H1 (cell line): ENCODE measurements at regions not wholly inside any gene's neighbourhood (a gene's known extent, or its start where the extent isn't known, plus 50 kb on each side); places are given as distances from the start of the nearest gene placed in this dataset.

ENCODE experiments used
- CTCF ChIA-PET: fragments of 300-600 bp; sonication (Branson Sonifier 250); formaldehyde crosslinking; loops from one replicate; lab custom pipeline; 2021; ENCODE audit not compliant: partially characterized antibody; lab: Charles Lee
- POLR2A ChIA-PET: fragments of 300-600 bp; sonication (Branson Sonifier 250); formaldehyde crosslinking; loops from one replicate; lab custom pipeline; 2021; ENCODE audit warnings: inconsistent platforms; ENCODE audit not compliant: partially characterized antibody; lab: Charles Lee
- DNase-seq, 2 experiments: peaks; one replicate each; pipeline versions ENCODE4 v3.0.0 to v3.0.0-alpha.2; 2010 to 2022; ENCODE audit warnings: low spot score in 2 of 2, low read depth in 1 of 2, mixed read lengths in 1 of 2
- FAIRE-seq: peaks from 2 replicates; lab custom pipeline; 2011; peaks lifted over from hg19 to GRCh38; lab: Jason Lieb, UNC
- H2AFZ ChIP-seq: 2 replicates; pipeline ENCODE4 v1.8.1; 2012; ENCODE audit warnings: low read length, inconsistent platforms
- H2AK5ac ChIP-seq: 2 replicates; pipeline ENCODE4 v1.6.1; 2013; ENCODE audit warnings: low read depth, low read length
- H2BK120ac ChIP-seq: replicated peaks from 2 replicates; pipeline ENCODE3; 2013; ENCODE audit warnings: low read depth, low read length, inconsistent platforms
- H2BK12ac ChIP-seq: 2 replicates; pipeline ENCODE4 v1.6.1; 2013; ENCODE audit warnings: low read depth, low read length
- H2BK15ac ChIP-seq: 2 replicates; pipeline ENCODE4 v1.6.1; 2013; ENCODE audit warnings: low read length
- H2BK20ac ChIP-seq: 2 replicates; pipeline ENCODE4 v1.6.1; 2013; ENCODE audit warnings: low read length
- H2BK5ac ChIP-seq: 2 replicates; pipeline ENCODE4 v1.6.1; 2013; ENCODE audit warnings: low read depth, low read length
- H3K14ac ChIP-seq: 2 replicates; pipeline ENCODE4 v1.6.1; 2013; ENCODE audit warnings: inconsistent platforms; ENCODE audit not compliant: insufficient read length
- H3K18ac ChIP-seq: 2 replicates; pipeline ENCODE4 v1.6.1; 2013; ENCODE audit warnings: low read length; ENCODE audit errors: extremely low read depth
- H3K23ac ChIP-seq: 2 replicates; pipeline ENCODE4 v1.6.1; 2013; ENCODE audit warnings: inconsistent platforms; ENCODE audit not compliant: insufficient read length
- H3K23me2 ChIP-seq: 2 replicates; pipeline ENCODE4 v1.6.1; 2013; ENCODE audit warnings: low read depth, low read length
- H3K27ac ChIP-seq: 2 replicates; pipeline ENCODE4 v1.6.1; 2011; ENCODE audit warnings: low read depth, low read length, inconsistent platforms
- H3K27me3 ChIP-seq, 4 experiments: replicated peaks in 1 of 4; 1 replicate in 1 of 4; 2 replicates in 3 of 4; pipeline versions ENCODE4 v1.6.1 to v1.8.1; 2011 to 2013; ENCODE audit warnings: low read length in 3 of 4, mild to moderate bottlenecking in 3 of 4, inconsistent platforms in 2 of 4, mixed read lengths in 2 of 4, moderate library complexity in 1 of 4; ENCODE audit not compliant: control insufficient read depth in 3 of 4, insufficient read depth in 3 of 4; ENCODE audit errors: extremely low read depth in 1 of 4
- H3K36me3 ChIP-seq, 4 experiments: 2 replicates each; pipeline versions ENCODE4 v1.6.1 to v1.8.1; 2011 to 2013; ENCODE audit warnings: mild to moderate bottlenecking in 4 of 4, low read length in 3 of 4, moderate library complexity in 2 of 4, control low read depth in 1 of 4, inconsistent platforms in 1 of 4; ENCODE audit not compliant: insufficient read depth in 4 of 4, control insufficient read depth in 2 of 4
- H3K4ac ChIP-seq: replicated peaks from 2 replicates; pipeline ENCODE3; 2013; ENCODE audit warnings: low read length, low read depth, mixed read lengths, inconsistent platforms; ENCODE audit not compliant: insufficient read length
- H3K4me1 ChIP-seq, 4 experiments: replicated peaks in 1 of 4; 1 replicate in 1 of 4; 2 replicates in 3 of 4; pipeline versions ENCODE4 v1.6.1 to v1.8.1; 2011 to 2013; ENCODE audit warnings: low read length in 3 of 4, inconsistent platforms in 2 of 4, mixed read lengths in 1 of 4; ENCODE audit not compliant: insufficient read depth in 4 of 4, control insufficient read depth in 3 of 4
- H3K4me2 ChIP-seq, 2 experiments: 2 replicates each; pipeline versions ENCODE4 v1.6.1 to v1.8.1; 2011 to 2013; ENCODE audit warnings: low read depth in 2 of 2, low read length in 2 of 2, control low read depth in 1 of 2, inconsistent platforms in 1 of 2, mild to moderate bottlenecking in 1 of 2; ENCODE audit not compliant: insufficient read depth in 1 of 2
- H3K4me3 ChIP-seq, 4 experiments: fragments of 200-600, 300-600 bp in 1 of 4; sonication (generic), shearing (Covaris generic), sonication (Bioruptor Twin) in 1 of 4; 2 replicates each; pipeline versions ENCODE4 v1.5.1 to v1.8.1; 2011 to 2016; ENCODE audit warnings: low read length in 4 of 4, low read depth in 3 of 4, control low read depth in 2 of 4, inconsistent platforms in 2 of 4, mild to moderate bottlenecking in 2 of 4, mixed read lengths in 1 of 4, moderate library complexity in 1 of 4; ENCODE audit not compliant: insufficient read depth in 2 of 4; ENCODE audit errors: extremely low read depth in 1 of 4
- H3K56ac ChIP-seq: replicated peaks from 2 replicates; pipeline ENCODE3; 2013; ENCODE audit warnings: low read depth, mild to moderate bottlenecking, mixed read lengths, low read length, inconsistent platforms; ENCODE audit not compliant: insufficient read length
- H3K79me1 ChIP-seq: 2 replicates; pipeline ENCODE4 v1.6.1; 2013; ENCODE audit warnings: low read depth, low read length, control low read depth
- H3K79me2 ChIP-seq, 2 experiments: 2 replicates each; pipeline versions ENCODE4 v1.6.1 to v1.8.1; 2012 to 2013; ENCODE audit warnings: low read length in 2 of 2, mild to moderate bottlenecking in 2 of 2, inconsistent platforms in 1 of 2; ENCODE audit not compliant: insufficient read depth in 2 of 2, control insufficient read depth in 1 of 2
- H3K9ac ChIP-seq, 4 experiments: replicated peaks in 1 of 4; 1 replicate in 1 of 4; 2 replicates in 3 of 4; pipeline versions ENCODE4 v1.6.1 to v1.8.1; 2011 to 2013; ENCODE audit warnings: low read depth in 3 of 4, low read length in 3 of 4, control low read depth in 2 of 4, mild to moderate bottlenecking in 2 of 4, moderate library complexity in 2 of 4, inconsistent platforms in 1 of 4; ENCODE audit errors: extremely low read depth in 1 of 4
- H3K9me3 ChIP-seq, 2 experiments: 2 replicates each; pipeline versions ENCODE4 v1.6.1 to v1.8.1; 2012 to 2013; ENCODE audit warnings: mild to moderate bottlenecking in 2 of 2, moderate library complexity in 2 of 2, control low read depth in 1 of 2, inconsistent platforms in 1 of 2, low read depth in 1 of 2, low read length in 1 of 2, mixed read lengths in 1 of 2; ENCODE audit not compliant: insufficient read depth in 2 of 2
- H4K20me1 ChIP-seq, 2 experiments: replicated peaks in 1 of 2; 2 replicates each; pipeline versions ENCODE3 to v1.8.1; 2011 to 2013; ENCODE audit warnings: inconsistent platforms in 2 of 2, low read length in 2 of 2, mild to moderate bottlenecking in 1 of 2; ENCODE audit not compliant: insufficient read depth in 2 of 2, control insufficient read depth in 1 of 2
- H4K5ac ChIP-seq: 2 replicates; pipeline ENCODE4 v1.6.1; 2013; ENCODE audit warnings: low read length, low read depth, mixed read lengths, inconsistent platforms; ENCODE audit not compliant: insufficient read length
- H4K8ac ChIP-seq: 2 replicates; pipeline ENCODE4 v1.8.0; 2013; ENCODE audit warnings: mild to moderate bottlenecking, moderate library complexity, low read length, inconsistent platforms; ENCODE audit not compliant: insufficient read depth; ENCODE audit errors: extremely low read depth
- H4K91ac ChIP-seq: replicated peaks from 2 replicates; pipeline ENCODE3; 2013; ENCODE audit warnings: low read length, mixed read lengths, inconsistent platforms; ENCODE audit not compliant: insufficient read length
- ATF3 ChIP-seq: IDR thresholded peaks from 2 replicates; pipeline ENCODE4 v1.6.1; 2011; ENCODE audit warnings: low read depth, mild to moderate bottlenecking, low read length; ENCODE audit not compliant: insufficient read depth
- CEBPB ChIP-seq: IDR thresholded peaks from 2 replicates; pipeline ENCODE4 v1.6.1; 2012; ENCODE audit warnings: low read depth, low read length
- CHD2 ChIP-seq: IDR thresholded peaks from 2 replicates; pipeline ENCODE4 v1.6.1; 2012; ENCODE audit warnings: low read length, improper control_type of control experiment
- EGR1 ChIP-seq: IDR thresholded peaks from 2 replicates; pipeline ENCODE4 v1.6.1; 2011; ENCODE audit warnings: low read depth, low read length, borderline replicate concordance
- EZH2 ChIP-seq: fragments of 200-600 bp; sonication (generic); IDR thresholded peaks from 2 replicates; pipeline ENCODE4 v1.7.1; 2012; ENCODE audit warnings: low read depth, mild to moderate bottlenecking, moderate library complexity, low read length, inconsistent platforms; ENCODE audit not compliant: severe bottlenecking
- GTF2F1 ChIP-seq: IDR thresholded peaks from 2 replicates; pipeline ENCODE4 v1.6.1; 2012; ENCODE audit warnings: low read depth, low read length, improper control_type of control experiment, borderline replicate concordance
- JUN ChIP-seq: IDR thresholded peaks from 2 replicates; pipeline ENCODE4 v1.6.1; 2011; ENCODE audit warnings: low read depth, mild to moderate bottlenecking, improper control_type of control experiment, low read length
- KDM1A ChIP-seq: fragments of 200-600, 300-600 bp; sonication (generic); IDR thresholded peaks from 2 replicates; pipeline ENCODE4 v1.7.1; 2016; ENCODE audit warnings: mild to moderate bottlenecking, low read length, borderline replicate concordance
- MAX ChIP-seq: IDR thresholded peaks from 2 replicates; pipeline ENCODE4 v1.6.1; 2012; ENCODE audit warnings: inconsistent platforms
- RBBP5 ChIP-seq: IDR thresholded peaks from 2 replicates; pipeline ENCODE4 v1.7.1; 2012; ENCODE audit warnings: low read depth, mild to moderate bottlenecking, inconsistent platforms, low read length, moderate library complexity, borderline replicate concordance
- SIN3A ChIP-seq, 2 experiments: IDR thresholded peaks in 1 of 2; conservative IDR thresholded peaks in 1 of 2; 2 replicates each; pipeline ENCODE4 v1.6.1; 2011 to 2012; ENCODE audit warnings: low read length in 2 of 2, improper control_type of control experiment in 1 of 2, low read depth in 1 of 2, mild to moderate bottlenecking in 1 of 2
- SRF ChIP-seq: IDR thresholded peaks from 2 replicates; pipeline ENCODE4 v1.6.1; 2011; ENCODE audit warnings: mild to moderate bottlenecking, low read depth, low read length, moderate library complexity
- USF2 ChIP-seq: IDR thresholded peaks from 2 replicates; pipeline ENCODE4 v1.6.1; 2011; ENCODE audit warnings: low read length, improper control_type of control experiment
- WGBS, 2 experiments: shearing (Covaris generic) in 1 of 2; methylation state at CpG; one replicate each; pipeline versions ENCODE4 v1.1.6 to v1.1.7; 2013 to 2015; ENCODE audit warnings: low lambda C conversion rate in 2 of 2, mixed read lengths in 2 of 2, inconsistent platforms in 1 of 2, low coverage in 1 of 2, missing lambda C conversion rate in 1 of 2; ENCODE audit not compliant: insufficient replicate concordance in 2 of 2, insufficient coverage in 1 of 2, insufficient read length in 1 of 2; ENCODE audit errors: extremely low coverage in 1 of 2, missing lambda C conversion rate in 1 of 2; 5-methylcytosine and 5-hydroxymethylcytosine counted together

- Histone ChIP-seq H2BK12ac (peak overlapping the region; percentile 7; the same call in 1 of the 2 replicates), H3K4me1 (peaks cover 0 to 7% (median 4%) of the 10 kb centered on the region in 4 experiments; a peak in 4 of 7 replicates), H4K8ac (no peak overlapping the region), H3K23ac (no peak overlapping the region), H3K9ac (no peak overlapping the region), H2AK5ac (no peak overlapping the region), H3K4ac (no peak overlapping the region), H4K91ac (no peak overlapping the region), H4K5ac (no peak overlapping the region), H2BK5ac (peak overlapping the region; percentile 67; the same call in 1 of the 2 replicates), H3K18ac (no peak overlapping the region), H3K27me3 (no peaks in the 10 kb centered on the region), H3K14ac (no peak overlapping the region), H3K4me3 (no peak overlapping the region), H2AFZ (no peak overlapping the region), H3K79me2 (no peaks in the 10 kb centered on the region), H3K9me3 (no peaks in the 10 kb centered on the region), H2BK15ac (no peak overlapping the region), H3K79me1 (no peaks in the 10 kb centered on the region), H2BK20ac (peak overlapping the region; percentile 98), H3K4me2 (no peak overlapping the region; a peak in 1 of 4 replicates), H3K27ac (no peak overlapping the region), H3K23me2 (no peaks in the 10 kb centered on the region), H3K56ac (no peak overlapping the region), H3K36me3 (no peaks in the 10 kb centered on the region), H2BK120ac (no peak overlapping the region), H4K20me1 (no peaks in the 10 kb centered on the region)
- CTCF ChIA-PET, result no interaction called here
- POLR2A ChIA-PET, result interaction anchor here (1.5 to 2.6 kb wide), 2 partner anchors 12 to 14 kb away, joined by 3 to 14 read pairs; no protein-coding TSS in a partner anchor
- WGBS, 2 experiments, result 84% methylated on average over 4 of the region's 4 CpGs; no CpG with 5 or more reads in 1 of the 2 experiments
- no peak for FAIRE-seq
- no peak for DNase-seq
- TF ChIP-seq SRF, result no peak
- no peak for TF ChIP-seq EGR1
- TF ChIP-seq ATF3, result no peak
- TF ChIP-seq RBBP5, result no peak
- no peak for TF ChIP-seq GTF2F1
- TF ChIP-seq EZH2, result no peak
- TF ChIP-seq MAX, result no peak
- no peak for TF ChIP-seq SIN3A (conservative IDR thresholded peaks at IDR 0.05 in 1 of 2, IDR thresholded peaks at IDR 0.05 in 1 of 2; ENCODE audit: low read depth in 1 of 2, low read length in 2 of 2)
- TF ChIP-seq CHD2, result no peak
- no peak for TF ChIP-seq CEBPB
- no peak for TF ChIP-seq KDM1A
- TF ChIP-seq JUN, result no peak
- no peak for TF ChIP-seq USF2
These were observed 249.3 kb downstream of the CD83 start for GRCh38 chr6:14366872-14367271.
